GM18909 (cell line): ENCODE measurements at regions not wholly inside any gene's neighbourhood (a gene's known extent, or its start where the extent isn't known, plus 50 kb on each side); places are given as distances from the start of the nearest gene placed in this dataset.
"Not testable (repeated sequence)": the region's sequence is repeated elsewhere in the genome, so short reads cannot be mapped to it uniquely, and the experiment has no call there.

Experiments
- ATAC-seq: cut with Tn5 transposase; IDR thresholded peaks from one replicate; pipeline ENCODE4 v1.9.1; 2021; ENCODE audit warnings: mild to moderate bottlenecking; ENCODE audit not compliant: unreplicated experiment, poor library complexity

- ATAC-seq: no peak
These were observed 115.4 kb upstream of the ETV6 start for GRCh38 chr12:11534064-11534463.

DNA sequence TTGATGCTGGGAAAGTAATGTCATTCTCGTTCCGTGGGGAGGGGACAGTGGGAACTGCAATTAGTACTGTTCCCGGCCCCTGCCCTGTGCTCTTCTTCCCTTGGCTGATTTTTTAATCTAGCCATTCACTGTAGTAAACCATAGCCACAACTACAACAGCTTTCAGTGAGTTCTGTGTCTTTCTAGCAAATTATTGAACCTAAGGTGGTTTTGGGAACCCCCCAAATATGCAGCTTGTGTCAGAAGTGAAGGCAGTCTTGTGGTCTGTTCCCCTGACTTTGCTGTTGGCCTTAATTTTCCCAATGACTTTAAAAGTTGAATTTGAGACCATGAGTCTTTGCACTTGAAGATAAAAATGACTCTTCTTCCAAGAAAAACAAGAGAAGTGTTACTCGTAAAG is 114.3 kb upstream of the ETV6 start:
- ATAC-seq: no peak

DNA sequence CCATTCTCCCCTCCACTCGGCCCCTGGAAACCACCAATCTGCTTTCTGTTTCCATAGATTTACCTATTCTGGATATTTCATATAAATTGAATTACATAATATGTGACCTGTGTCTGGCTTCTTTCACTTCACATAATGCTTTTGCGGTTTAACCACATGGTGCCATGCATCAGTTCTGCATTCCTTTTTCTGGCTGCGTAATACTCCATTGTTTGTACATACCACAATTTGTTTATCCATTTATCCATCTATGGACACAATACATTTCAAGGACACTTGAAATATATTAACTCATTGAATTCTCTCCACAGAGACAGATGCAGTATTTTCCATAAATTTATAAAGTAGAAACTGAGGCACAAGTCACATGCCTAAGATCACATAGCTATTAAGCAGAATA is 110.3 kb upstream of the ETV6 start:
- no peak for ATAC-seq

DNA sequence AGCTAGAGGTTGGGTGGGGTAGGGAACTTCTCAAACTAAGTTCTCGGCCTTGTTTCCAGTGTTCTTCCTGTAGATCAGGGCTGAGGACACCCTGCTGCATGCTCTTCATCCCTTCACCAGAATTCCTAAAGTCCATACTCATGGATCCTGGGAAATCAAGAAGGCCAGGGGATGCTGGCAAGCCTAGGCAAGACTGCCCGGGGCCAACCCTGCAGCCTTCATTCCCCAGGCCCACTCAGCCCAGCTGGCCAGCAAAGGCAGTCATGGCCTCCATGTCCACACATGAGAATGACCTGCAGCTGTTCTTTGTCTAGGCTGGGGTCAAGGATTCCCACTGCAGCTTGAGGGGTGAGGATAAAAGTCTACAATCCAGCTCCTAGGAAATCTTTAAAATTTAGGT is 109.3 kb upstream of the ETV6 start:
- ATAC-seq: no peak

DNA sequence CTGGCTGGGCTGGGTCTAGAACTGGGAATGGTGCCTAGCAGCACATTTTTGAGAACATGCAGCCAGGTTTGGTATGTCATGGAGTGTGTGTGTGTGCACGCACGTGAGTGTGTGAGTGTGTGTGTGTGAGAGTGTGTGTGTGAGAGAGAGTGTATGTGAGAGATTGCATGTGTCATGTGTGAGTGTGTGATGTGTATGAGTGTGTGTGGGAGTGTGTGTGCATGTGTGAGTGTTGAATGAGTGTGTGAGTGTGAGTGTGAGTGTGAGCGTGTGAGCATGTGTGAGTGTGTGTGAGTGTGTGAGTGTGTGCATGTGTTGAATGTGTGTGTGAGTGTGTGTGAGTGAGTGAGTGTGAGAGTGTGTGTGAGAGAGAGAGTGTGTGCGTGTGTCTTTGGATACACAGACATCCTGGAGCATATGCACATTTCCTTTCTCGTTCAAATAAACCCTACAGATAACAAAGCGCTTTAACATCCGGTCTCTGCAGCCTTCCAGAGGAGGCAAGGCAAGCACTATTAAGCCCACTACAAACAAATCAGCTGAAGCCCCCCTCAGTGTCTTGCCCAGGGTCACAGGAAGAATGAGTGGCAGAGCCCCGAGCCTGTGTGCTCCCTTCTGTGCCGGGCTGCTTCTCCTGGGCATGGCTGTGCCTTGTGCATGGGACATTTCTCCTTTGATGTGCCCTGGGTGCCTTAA is 108.7 kb upstream of the ETV6 start:
- no peak for ATAC-seq

DNA sequence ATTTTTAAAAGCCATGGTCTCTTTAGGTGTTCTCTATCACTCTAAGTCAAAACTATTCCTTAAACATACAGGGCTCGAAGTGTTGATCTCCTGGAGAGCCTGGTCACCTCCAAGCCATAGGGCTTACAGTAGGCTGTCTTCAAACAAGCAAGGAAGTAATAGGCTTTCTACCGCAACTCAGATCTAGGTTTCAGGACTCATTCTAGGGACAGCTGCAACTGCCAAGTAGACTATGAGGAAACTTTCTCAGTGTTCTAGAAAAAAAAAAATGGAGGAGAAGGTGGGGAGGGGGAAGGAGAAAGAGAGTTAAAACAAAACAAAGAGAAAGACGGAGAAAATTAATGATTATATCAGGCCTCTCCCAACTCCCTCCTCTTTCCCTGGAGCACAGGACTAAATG is 106.9 kb upstream of the ETV6 start:
- ATAC-seq: no peak

- ATAC-seq: no peak
These were observed 105.9 kb upstream of the ETV6 start for GRCh38 chr12:11543457-11544158.

DNA sequence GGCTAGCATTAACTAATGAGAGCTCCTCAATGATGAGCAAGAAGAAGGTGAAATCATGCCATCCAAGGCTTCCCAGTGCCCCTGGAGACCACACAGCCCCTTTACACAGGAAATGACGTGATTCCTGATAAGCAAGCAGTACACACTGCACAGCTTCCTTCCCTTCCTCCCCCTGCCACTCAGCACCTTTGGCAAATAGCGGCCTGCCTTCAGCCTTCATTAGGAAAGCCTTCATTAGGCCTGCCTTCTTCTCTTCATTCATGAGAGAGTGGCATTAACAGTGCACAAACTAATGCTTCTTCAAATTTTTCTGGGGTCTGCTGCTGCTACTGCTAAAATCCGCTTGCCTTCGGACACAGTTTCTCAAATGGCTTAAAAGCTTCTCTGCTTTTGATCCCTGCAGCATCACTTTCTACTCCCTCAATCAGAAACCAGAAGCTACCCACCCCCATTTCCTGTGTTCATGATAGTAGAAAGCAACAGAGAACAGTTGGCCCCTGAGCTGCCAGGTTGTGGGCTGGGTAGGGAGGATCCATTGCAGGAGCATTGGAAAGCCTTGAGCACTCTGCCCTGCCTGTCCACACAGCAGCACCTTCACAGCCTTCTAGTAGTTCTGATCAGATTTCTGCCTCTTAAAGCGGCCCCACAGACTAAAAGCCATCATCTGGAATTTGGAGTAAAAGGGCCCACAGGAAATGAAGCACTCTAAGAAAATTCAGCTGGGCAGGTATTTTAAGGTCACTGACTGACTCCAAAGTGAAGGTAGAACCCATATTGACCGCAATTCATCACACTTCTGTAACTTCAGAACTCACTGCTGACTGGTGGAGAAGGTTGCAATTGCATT is 103.8 kb upstream of the ETV6 start:
- ATAC-seq: peak; percentile 84

GRCh38 chr12:11546582-11547270 is 102.7 kb upstream of the ETV6 start:
- not testable (repeated sequence) for ATAC-seq

DNA sequence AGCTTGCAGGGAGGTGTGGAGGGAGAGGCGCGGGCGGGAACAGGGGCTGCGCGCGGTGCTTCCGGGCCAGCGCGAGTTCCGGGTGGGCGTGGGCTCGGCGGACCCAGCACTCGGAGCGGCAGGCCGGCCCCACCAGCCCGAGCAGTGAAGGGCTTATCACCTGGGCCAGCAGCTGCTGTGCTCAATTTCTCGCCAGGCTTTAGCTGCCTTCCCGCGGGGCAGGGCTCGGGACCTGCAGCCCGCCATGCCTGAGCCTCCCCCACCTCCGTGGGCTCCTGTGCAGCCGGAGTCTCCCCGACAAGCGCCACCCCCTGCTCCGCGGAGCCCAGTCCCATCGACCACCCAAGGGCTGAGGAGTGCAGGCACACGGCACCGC is 102.2 kb upstream of the ETV6 start:
- not testable (repeated sequence) for ATAC-seq

- ATAC-seq: no peak
These were observed 100.4 kb upstream of the ETV6 start for GRCh38 chr12:11549119-11549518.

- no peak for ATAC-seq
These were observed 95.5 kb upstream of the ETV6 start for GRCh38 chr12:11553871-11554533.

GRCh38 chr12:11555195-11555594 is 94.3 kb upstream of the ETV6 start:
- no peak for ATAC-seq

- ATAC-seq: no peak
These were observed 93.5 kb upstream of the ETV6 start for GRCh38 chr12:11555743-11556625.

DNA sequence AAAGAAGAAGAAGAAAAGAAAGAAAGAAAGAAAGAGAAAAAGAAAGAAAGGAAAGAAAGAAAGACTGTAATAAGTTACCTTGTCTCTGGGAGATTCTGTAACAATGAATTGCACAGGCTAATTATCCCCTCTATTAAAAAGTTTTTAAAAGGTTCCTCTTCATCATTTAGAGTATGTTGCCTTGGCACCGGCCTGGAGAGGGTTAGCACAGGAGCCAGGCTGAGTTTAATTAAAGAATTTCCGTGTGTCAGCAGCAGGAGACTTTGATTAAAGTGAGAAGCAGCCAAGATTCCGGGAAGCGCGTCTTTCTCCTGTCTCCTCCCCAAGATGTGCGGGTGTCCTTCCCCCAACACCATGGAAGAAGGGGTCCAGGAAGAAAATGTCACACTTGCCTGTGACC is 92.8 kb upstream of the ETV6 start:
- no peak for ATAC-seq

- ATAC-seq: no peak
These were observed 89.7 kb upstream of the ETV6 start for GRCh38 chr12:11559626-11560340.

DNA sequence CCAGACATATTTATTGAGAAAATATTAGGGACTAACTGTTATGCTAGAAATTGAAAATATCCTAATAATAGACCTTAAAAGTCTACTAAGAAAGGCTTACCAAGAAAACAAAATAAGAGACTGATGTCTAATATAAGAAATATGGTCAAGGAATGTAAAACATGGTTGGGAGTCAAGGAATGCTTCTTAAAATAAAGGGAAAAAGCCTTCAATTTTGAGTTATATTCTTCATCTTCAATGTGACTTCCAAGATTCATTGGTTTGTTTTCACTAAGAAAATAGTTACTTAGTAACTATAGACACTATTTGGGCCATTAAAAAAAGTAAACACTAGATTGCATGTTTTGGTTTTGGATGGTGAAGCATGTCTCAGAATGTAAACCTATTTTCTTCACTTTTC is 88.1 kb upstream of the ETV6 start:
- ATAC-seq: no peak
